Heart left ventricle (tissue), 16 donors: ENCODE measurements at regions not wholly inside any gene's neighbourhood (a gene's known extent, or its start where the extent isn't known, plus 50 kb on each side); places are given as distances from the start of the nearest gene placed in this dataset.

Experiments used
- ATAC-seq, 4 donors: fragments of 200-7000 bp; cut with Tn5 transposase; one replicate each; pipeline ENCODE4 v1.9.1; 2020 to 2022; ENCODE audit warnings: moderate library complexity in 4 of 4, mild to moderate bottlenecking in 3 of 4, moderate number of reproducible peaks in 1 of 4
- DNase-seq, 5 donors: peaks; one replicate each; pipeline ENCODE4 v3.0.0-alpha.2; 2020
- H3K27ac ChIP-seq, 12 donors: fragments of 200-600 bp; sonication (generic) in 4 of 12; one replicate each; pipeline versions ENCODE4 v1.5.0 to v1.8.0; 2016 to 2022; ENCODE audit warnings: mild to moderate bottlenecking in 2 of 12
- H3K27me3 ChIP-seq, 9 donors: fragments of 200-600 bp; sonication (generic) in 2 of 9; one replicate each; pipeline versions ENCODE4 v1.5.1 to v1.8.0; 2016 to 2022; ENCODE audit warnings: mild to moderate bottlenecking in 3 of 9
- H3K36me3 ChIP-seq, 9 donors: fragments of 200-600 bp; sonication (generic) in 2 of 9; one replicate each; pipeline versions ENCODE4 v1.5.0 to v1.8.0; 2018 to 2022; ENCODE audit warnings: mild to moderate bottlenecking in 2 of 9
- H3K4me1 ChIP-seq, 12 donors: fragments of 200-600 bp; sonication (generic) in 4 of 12; one replicate each; pipeline versions ENCODE4 v1.5.0 to v1.8.0; 2016 to 2022; ENCODE audit warnings: mild to moderate bottlenecking in 3 of 12
- H3K4me3 ChIP-seq, 12 donors: fragments of 200-600 bp; sonication (generic) in 4 of 12; one replicate each; pipeline versions ENCODE4 v1.5.0 to v1.8.0; 2017 to 2022; ENCODE audit warnings: mild to moderate bottlenecking in 9 of 12, moderate library complexity in 4 of 12
- H3K9me3 ChIP-seq, 12 donors: fragments of 200-600 bp; sonication (generic) in 4 of 12; one replicate each; pipeline versions ENCODE4 v1.5.0 to v1.8.0; 2016 to 2022; ENCODE audit warnings: mild to moderate bottlenecking in 1 of 12
- POLR2A ChIP-seq, 2 donors: fragments of 450-650 bp; IDR thresholded peaks; one replicate each; pipeline ENCODE4 v1.6.1; 2017; ENCODE audit warnings: antibody characterized with exemption in 2 of 2, mild to moderate bottlenecking in 2 of 2, moderate library complexity in 2 of 2
- WGBS, 4 donors: extraction: QIAGEN DNeasy Blood & Tissue Kit in 2 of 4; methylation state at CpG; one replicate each; pipeline versions ENCODE4 v1.1.5 to v1.1.7; 2013 to 2018; 5-methylcytosine and 5-hydroxymethylcytosine counted together
- intact Hi-C, 10 donors: fragments of 100-400 bp; cut with DNase I; formaldehyde crosslinking; loops; one replicate each; pipeline versions ENCODE4 v1.11.1 to v1.14.2; 2022
- TF ChIP-seq, protein P1 (sequence below), 12 donors: fragments of 200-600 bp; sonication (generic) in 4 of 12; IDR thresholded peaks; one replicate each; pipeline versions ENCODE4 v1.5.0 to v1.8.0; 2018 to 2022; ENCODE audit warnings: antibody characterized with exemption in 12 of 12, mild to moderate bottlenecking in 5 of 12
- donor health status: ischemic (EF 13 %, LVEDD 7.1; RV severe dilation, severe dysfunction).
- donor health status: healthy with polysubstance abuse.
- donor health status: DM: no; HTN: yes; CAD: no.
- donor health status: DM: no; HTN: no; CAD: no.
- donor health status: ischemic (EF 25% LVEDD 6.9; RV normal size, moderate dysfunction).
- donor health status: ischemic (EF 25% LVEDD 5.7; RV mildly dilated, moderate dysfunction).
- donor health status: healthy.
- donor health status: DM: yes; HTN: yes; CAD: no.
- donor health status: ischemic (EF 35%, LVEDD 5.7; RV mildly dilated, moderate dysfunction).
- donor health status: nonischemic (EF 11% LVEDD 7.7; RV severe dilation, severe dysfunction).
- donor health status: DM: yes; HTN: yes; CAD: no.
- donor health status: PGD.
- donor health status: ischemic (EF 29% LVEDD 5.4; RV normal size, mild dysfunction).
- donor health status: nonischemic (EF 23%, LVEDD 6.1; RV moderate dilation, normal function).

DNA sequence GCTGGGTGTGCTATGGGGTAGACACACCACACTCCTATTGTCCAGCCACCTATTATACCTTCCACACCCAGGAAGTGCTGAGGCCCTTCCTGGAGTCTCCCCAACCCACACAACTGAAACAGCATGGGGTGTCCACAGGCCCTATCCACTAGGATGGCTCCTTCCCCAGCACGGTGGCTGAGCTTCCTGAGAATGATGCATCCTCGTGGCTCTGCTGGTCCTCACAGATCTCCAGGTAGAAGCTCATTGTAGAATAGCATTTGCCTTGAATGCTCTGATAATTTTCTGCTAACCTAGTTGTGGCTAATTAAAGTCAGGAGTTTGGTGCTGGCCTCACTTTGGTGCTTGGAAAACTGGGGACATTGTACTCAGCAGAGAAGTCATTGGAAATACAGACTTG is 182.6 kb downstream of the ANKRD30B start:
- no peak for ATAC-seq
- TF ChIP-seq POLR2A (IDR thresholded peaks at IDR 0.05), result no peak
- TF ChIP-seq, protein P1, sequence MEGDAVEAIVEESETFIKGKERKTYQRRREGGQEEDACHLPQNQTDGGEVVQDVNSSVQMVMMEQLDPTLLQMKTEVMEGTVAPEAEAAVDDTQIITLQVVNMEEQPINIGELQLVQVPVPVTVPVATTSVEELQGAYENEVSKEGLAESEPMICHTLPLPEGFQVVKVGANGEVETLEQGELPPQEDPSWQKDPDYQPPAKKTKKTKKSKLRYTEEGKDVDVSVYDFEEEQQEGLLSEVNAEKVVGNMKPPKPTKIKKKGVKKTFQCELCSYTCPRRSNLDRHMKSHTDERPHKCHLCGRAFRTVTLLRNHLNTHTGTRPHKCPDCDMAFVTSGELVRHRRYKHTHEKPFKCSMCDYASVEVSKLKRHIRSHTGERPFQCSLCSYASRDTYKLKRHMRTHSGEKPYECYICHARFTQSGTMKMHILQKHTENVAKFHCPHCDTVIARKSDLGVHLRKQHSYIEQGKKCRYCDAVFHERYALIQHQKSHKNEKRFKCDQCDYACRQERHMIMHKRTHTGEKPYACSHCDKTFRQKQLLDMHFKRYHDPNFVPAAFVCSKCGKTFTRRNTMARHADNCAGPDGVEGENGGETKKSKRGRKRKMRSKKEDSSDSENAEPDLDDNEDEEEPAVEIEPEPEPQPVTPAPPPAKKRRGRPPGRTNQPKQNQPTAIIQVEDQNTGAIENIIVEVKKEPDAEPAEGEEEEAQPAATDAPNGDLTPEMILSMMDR (IDR thresholded peaks at IDR 0.05), result no peak
- Histone ChIP-seq H3K9me3 (no peaks in the 10 kb centered on the region), H3K27me3 (no peaks in the 10 kb centered on the region), H3K4me1 (no peaks in the 10 kb centered on the region), H3K4me3 (no peak overlapping the region), H3K36me3 (no peaks in the 10 kb centered on the region), H3K27ac (no peak overlapping the region)
- no peak for DNase-seq
- intact Hi-C loops, result no loop called here
- 60 to 88% (median 75%) methylated on average over 2 of the region's 2 CpGs for WGBS, 4 donors

DNA sequence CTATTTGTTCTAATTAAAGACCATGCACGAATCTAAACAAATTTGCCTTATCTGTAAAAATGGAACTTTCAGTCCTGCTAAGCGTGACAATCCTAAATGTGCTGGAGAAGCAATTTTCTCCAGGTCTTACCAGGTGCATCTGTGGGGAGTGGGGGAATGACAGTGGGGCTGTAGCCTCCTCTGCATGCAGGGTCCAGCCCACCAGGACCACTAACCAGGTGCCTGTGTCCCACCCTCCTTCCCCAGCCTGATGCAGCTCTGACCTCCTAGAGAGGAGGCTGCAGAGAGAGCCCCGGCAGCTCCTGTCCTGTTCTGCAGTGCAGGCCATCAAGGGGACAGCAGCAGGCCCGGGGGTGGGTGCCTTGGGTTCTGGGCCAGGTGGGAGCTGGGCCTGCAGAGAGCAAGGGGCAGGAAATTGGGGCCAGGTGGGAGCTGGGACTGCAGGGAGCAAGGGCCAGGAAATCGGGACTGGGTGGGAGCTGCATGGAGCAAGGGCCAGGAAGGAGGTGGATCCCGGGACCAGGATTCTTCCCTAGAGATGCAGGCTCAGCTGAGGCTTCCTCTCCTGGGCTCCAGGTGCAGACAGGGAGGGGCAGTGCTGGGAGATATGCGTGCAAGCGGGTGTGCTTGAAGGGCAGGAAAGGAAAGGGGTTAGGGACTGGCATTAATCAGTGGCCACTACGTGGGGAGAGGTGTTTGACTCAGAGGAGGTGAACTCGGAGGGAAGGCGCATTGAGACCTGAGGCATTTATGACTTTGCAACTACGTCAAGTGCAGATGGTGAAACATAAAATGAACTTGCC is 185.3 kb downstream of the ANKRD30B start:
- DNase-seq (no peak), ATAC-seq (no peak)
- H3K27ac ChIP-seq, result no peak overlapping the region
- no peaks in the 10 kb centered on the region for H3K4me1 ChIP-seq
- H3K36me3 ChIP-seq, result no peaks in the 10 kb centered on the region
- intact Hi-C loops, result no loop called here
- WGBS, 4 donors, result 69 to 83% (median 71%) methylated on average over 11 to 12 of the region's 12 CpGs
- no peak overlapping the region for H3K4me3 ChIP-seq
- no peaks in the 10 kb centered on the region for H3K9me3 ChIP-seq
- peaks cover 0 to 7% (median 0%) of the 10 kb centered on the region in 9 donors for H3K27me3 ChIP-seq
- TF ChIP-seq, protein P1 (IDR thresholded peaks at IDR 0.05), result no peak
- no peak for TF ChIP-seq POLR2A (IDR thresholded peaks at IDR 0.05)

DNA sequence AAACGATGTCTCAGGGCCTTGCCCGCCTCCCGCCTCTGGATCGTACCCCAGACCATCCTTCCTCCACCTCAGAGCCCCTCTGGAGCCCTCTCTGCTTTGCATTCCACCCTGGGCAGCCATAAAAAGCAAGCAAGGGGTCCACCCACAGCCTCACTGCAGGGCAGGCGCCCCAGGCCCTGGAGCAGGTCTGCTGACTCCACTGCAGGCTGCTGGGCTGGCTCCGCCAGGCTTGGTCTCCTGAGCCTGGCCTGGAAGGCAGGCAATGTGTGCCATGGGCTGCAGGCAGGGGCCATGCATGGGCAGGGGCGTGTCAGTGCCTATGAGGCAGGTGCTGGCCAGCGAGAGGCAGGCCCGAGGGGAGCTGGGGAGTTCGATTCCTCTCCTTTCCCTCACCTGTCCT is 186.0 kb downstream of the ANKRD30B start:
- H3K27ac ChIP-seq, result no peak overlapping the region
- no peak for TF ChIP-seq POLR2A (IDR thresholded peaks at IDR 0.05)
- TF ChIP-seq, protein P1 (IDR thresholded peaks at IDR 0.05), result no peak
- no peaks in the 10 kb centered on the region for H3K9me3 ChIP-seq
- DNase-seq, result no peak
- H3K27me3 ChIP-seq, result peaks cover 0 to 7% (median 0%) of the 10 kb centered on the region in 9 donors
- intact Hi-C loops, result no loop called here
- no peak overlapping the region for H3K4me3 ChIP-seq
- H3K36me3 ChIP-seq, result no peaks in the 10 kb centered on the region
- ATAC-seq, result no peak
- no peaks in the 10 kb centered on the region for H3K4me1 ChIP-seq
- WGBS, 4 donors, result 74 to 78% (median 75%) methylated on average over 5 to 10 of the region's 10 CpGs

DNA sequence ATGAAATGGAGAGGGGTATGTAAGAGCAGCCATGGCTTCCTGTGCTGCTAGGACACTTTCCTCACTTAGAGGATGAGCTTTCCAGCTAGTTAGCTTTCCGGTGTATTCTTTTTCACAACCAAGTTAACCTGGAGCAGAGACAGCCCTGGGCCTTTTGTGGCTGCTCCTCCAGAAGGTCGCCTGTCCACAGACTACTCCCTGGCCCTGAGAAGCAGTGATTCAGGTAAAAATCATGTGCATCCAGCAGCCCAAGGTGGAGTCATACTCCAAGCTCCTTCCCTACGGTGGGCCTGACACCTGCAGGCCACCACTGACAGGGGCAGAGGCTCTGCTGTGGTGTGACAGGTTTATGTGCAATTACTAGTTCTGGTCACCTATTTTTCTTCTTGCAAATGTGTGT is 187.2 kb downstream of the ANKRD30B start:
- H3K4me1 ChIP-seq, result no peaks in the 10 kb centered on the region
- intact Hi-C loops, result no loop called here
- no peak for DNase-seq
- no peak overlapping the region for H3K4me3 ChIP-seq
- 57 to 70% (median 66%) methylated on average over 3 of the region's 3 CpGs for WGBS, 4 donors
- H3K9me3 ChIP-seq, result no peaks in the 10 kb centered on the region
- H3K27ac ChIP-seq, result no peak overlapping the region
- TF ChIP-seq, protein P1 (IDR thresholded peaks at IDR 0.05), result no peak
- TF ChIP-seq POLR2A (IDR thresholded peaks at IDR 0.05), result no peak
- no peaks in the 10 kb centered on the region for H3K36me3 ChIP-seq
- peaks cover 0 to 9% (median 0%) of the 10 kb centered on the region in 9 donors for H3K27me3 ChIP-seq
- no peak for ATAC-seq
